Mammary epithelial cell (primary cell): ENCODE measurements at regions not wholly inside any gene's neighbourhood (a gene's known extent, or its start where the extent isn't known, plus 50 kb on each side); places are given as distances from the start of the nearest gene placed in this dataset.

Experiments
- CTCF ChIP-seq, 2 donors: IDR thresholded peaks in 1 of 2; conservative IDR thresholded peaks in 1 of 2; 2 replicates each; pipeline ENCODE4 v1.5.1; 2011 to 2012; ENCODE audit warnings: inconsistent platforms in 2 of 2, low read length in 2 of 2, mild to moderate bottlenecking in 2 of 2, control low read depth in 1 of 2, low read depth in 1 of 2; ENCODE audit not compliant: insufficient read depth in 1 of 2; ENCODE audit errors: extremely low read depth in 1 of 2
- EZH2 ChIP-seq: IDR thresholded peaks from 2 replicates; pipeline ENCODE4 v1.6.1; 2012; ENCODE audit warnings: low read length, inconsistent platforms, borderline replicate concordance

- TF ChIP-seq CTCF (conservative IDR thresholded peaks at IDR 0.05 in 1 of 2, IDR thresholded peaks at IDR 0.05 in 1 of 2; ENCODE audit: extremely low read depth in 1 of 2, insufficient read depth in 1 of 2, low read depth in 1 of 2, low read length in 2 of 2) (no peak), EZH2 (no peak)
Observed at GRCh38 chr1:83734420-83734819, 264.5 kb downstream of the TTLL7 start.
